ENCODE measurements at regions not wholly inside any gene's neighbourhood (a gene's known extent, or its start where the extent isn't known, plus 50 kb on each side); places are given as distances from the start of the nearest gene placed in this dataset.

DNA sequence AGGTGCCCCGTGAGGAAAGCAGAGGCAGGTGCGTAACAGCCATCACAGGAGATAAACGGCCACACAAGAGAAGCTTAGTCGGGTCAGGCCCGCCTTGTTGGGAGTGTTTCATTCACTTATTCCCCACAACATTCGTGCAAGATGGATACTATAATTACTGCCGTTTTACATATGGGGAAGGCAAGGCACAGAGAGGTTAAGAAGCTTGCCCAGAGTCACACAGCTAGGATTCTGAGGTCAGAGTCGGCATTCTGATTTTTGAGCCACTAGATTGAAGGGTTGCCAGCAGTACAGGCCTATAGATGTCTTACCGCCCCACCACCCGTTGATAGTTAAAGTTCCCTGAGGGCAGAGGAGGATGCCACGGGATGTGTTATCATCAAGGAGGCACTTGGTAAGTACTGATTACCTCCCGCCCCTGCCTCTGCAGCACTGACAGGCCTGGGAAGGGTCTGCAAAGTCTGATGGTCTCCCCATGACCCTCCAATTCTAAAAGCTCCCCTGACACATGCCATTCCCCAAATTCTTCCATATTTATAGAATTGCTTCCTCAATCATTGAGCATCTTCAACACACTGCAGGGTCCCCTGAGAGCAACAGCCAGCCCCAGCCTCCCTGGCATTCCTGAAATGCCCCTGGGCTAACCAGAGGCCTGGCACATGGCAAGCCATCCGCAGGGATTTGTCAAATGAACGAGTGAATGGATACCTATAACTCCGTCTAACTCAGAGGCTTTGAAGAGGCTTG, 74.7 kb upstream of the CLDN14 start:
- DNase-seq (ENCODE audit: low read depth) = no peak

GRCh38 chr21:36555199-36555800, 75.4 kb upstream of the CLDN14 start:
- DNase-seq (ENCODE audit: low read depth) = no peak

GRCh38 chr21:36557316-36557715, 77.4 kb upstream of the CLDN14 start:
- DNase-seq (ENCODE audit: low read depth) = no peak

DNA sequence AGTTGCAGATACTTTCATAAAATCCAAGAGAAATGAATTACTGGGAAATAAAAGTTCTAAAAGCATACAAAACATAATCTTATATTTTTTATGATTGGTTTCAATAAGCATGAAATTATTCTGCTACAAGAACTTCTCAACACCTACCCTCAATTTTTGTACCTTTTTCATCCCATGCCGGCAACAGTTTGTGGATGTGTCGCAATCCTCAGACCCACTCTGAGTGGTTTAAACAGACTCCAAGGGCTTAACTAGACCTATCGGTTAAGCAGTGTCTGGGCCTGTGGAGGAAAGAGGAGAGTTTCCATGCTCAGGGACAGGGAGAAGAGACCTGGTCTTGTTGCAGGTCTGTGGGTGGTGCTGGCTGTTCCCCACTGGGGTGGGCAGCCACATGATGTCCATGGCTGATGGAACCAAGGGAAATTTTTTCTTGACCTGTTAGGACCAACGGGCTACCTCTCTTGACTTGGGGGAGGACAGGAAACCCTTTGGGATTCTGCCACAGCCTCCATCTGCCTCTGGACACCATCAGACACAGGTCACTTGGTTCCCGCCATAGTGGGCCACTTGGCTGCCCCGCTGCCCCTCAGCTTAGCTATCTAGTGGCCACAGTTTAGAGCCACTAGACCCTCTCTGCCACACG, 81.1 kb upstream of the CLDN14 start:
- DNase-seq (ENCODE audit: low read depth) = no peak

DNA sequence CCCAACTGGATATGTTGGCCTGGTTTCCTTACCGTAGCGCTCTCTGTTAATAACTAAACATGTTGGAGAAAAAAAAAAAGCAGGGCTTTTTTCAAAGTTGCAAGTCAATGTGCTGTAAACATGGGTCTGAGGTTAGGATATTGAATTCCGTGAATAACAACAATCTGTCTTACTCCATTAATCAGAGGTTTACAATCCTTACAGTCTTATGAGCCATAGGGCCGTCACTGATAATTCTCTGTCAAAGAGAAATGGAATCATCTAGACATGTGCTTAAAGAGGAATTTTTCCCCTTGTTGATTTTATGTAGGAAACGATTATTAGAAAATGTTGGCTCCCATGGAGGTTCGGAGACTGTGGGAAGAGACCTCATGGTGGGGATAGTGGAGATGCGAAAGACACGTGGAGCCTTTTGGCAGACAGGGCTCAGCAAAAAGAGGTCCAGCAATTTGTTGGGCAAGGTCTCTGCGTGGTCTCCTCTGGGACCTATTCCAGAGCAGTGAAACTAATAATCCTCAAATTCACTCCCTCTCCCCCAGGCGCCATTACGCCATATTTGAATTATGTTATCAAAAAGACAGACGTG, 83.5 kb upstream of the CLDN14 start:
- DNase-seq (ENCODE audit: low read depth) = no peak

DNA sequence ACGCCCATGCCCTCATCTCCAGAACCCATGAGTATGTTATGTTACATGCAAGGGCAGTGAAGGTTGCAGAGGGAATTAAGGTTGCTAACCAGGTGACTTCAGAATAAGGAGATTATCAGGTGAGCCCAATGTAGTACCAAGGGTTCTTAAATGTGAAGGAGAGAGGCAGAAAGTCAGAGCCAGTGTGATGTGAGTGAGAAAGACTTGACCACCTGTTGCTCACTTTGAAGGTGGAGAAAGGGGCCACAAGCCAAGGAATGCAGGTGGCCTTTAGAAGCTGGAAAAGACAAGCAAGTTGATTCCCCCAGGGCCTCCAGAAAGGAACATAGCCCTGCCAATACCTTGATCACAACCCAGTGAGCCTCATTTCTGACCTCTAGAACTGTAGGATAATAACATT, 84.7 kb upstream of the CLDN14 start:
- no peak for DNase-seq (ENCODE audit: low read depth)

GRCh38 chr21:36565540-36565939, 85.6 kb upstream of the CLDN14 start:
- DNase-seq (ENCODE audit: low read depth) = no peak

- DNase-seq (ENCODE audit: low read depth) = no peak
Measured at GRCh38 chr21:36566644-36567043, 86.7 kb upstream of the CLDN14 start.

GRCh38 chr21:36567216-36567885, 87.4 kb upstream of the CLDN14 start:
- peak; percentile 39 for DNase-seq (ENCODE audit: low read depth)

GRCh38 chr21:36569511-36569910, 89.6 kb upstream of the CLDN14 start:
- no peak for DNase-seq (ENCODE audit: low read depth)

- no peak for DNase-seq (ENCODE audit: low read depth)
Measured at GRCh38 chr21:36571556-36571955, 91.6 kb upstream of the CLDN14 start.

DNA sequence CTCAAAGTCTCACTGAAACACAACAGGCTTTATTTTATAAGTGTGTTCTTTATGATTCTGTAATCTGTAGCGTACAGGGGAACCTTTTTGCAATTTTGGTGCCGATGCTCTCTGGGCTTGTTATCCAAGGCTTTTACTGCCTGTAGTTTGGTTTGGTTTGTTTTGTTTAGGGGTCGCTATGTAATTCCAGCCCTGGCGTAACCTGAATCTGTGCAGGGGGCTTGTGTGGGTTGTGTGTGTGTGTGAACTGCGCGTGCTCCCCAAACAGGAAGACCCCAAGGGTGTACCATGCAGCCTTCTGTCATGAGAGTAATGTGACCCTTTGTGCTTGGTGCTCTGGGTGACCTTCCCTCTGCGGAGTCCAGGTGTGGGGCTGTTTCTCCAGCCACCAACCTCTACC, 92.1 kb upstream of the CLDN14 start:
- DNase-seq (ENCODE audit: low read depth) = no peak

DNA sequence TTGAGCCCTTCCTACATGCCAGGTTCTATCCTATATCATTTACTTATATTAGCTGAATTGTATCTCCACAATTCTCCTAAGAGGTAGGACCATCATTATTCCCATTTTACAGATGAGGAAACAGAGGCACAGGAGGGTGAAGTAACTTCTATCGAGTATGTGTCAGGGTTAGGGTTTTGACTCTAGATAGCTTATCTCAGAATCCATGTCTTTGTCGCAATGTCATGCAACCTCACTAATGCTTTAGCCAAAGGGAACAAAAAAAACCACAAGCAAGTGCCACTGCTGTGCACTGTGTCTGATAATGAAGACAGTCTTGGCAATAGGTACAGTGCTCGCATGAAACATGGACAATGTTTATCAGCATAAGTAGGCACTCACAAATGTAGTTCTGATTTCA, 95.4 kb upstream of the CLDN14 start:
- no peak for DNase-seq (ENCODE audit: low read depth)

DNA sequence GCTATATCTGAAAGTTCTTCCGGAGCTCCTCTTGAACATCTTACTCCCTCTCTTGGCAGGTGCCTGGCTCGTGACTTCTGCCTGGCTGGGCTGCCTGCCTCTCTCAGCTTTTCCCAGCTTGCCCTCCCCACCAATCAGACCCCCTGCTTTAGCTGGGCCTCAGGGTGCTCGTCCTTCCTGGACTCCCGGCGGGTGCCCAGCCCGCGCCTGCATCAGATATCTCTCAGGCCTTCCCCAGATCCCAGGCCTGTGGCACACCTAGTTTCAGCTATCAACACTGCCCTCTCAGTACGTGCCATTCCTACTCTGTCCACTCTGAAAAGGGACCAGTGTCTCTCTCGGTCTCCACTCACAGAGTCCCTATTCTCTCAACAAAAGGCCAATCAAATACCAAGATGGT, 96.5 kb upstream of the CLDN14 start:
- DNase-seq (ENCODE audit: low read depth) = no peak

- no peak for DNase-seq (ENCODE audit: low read depth)
Measured at GRCh38 chr21:36579898-36580297, 100.0 kb upstream of the CLDN14 start.

DNA sequence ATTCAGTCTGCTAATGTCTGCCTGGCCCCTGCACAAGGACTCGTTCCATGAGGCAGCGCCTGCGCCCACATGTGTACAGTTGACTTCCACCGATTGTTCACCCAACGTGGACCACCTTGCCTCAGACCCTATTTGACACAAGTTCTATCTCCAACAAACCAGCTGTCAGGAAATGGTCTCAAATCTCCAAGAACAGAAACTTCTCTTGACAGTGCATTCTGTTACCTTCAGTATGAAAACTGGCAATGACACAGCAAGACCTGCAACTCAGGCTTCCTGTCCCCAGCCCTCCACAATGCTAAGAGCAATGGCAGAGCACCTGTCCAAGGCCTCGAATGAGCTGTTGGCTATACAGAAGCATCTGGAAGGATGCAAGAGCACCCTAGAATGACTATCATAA, 102.3 kb upstream of the CLDN14 start:
- no peak for DNase-seq (ENCODE audit: low read depth)

- DNase-seq (ENCODE audit: low read depth) = no peak
Measured at GRCh38 chr21:36583591-36583990, 103.7 kb upstream of the CLDN14 start.

DNA sequence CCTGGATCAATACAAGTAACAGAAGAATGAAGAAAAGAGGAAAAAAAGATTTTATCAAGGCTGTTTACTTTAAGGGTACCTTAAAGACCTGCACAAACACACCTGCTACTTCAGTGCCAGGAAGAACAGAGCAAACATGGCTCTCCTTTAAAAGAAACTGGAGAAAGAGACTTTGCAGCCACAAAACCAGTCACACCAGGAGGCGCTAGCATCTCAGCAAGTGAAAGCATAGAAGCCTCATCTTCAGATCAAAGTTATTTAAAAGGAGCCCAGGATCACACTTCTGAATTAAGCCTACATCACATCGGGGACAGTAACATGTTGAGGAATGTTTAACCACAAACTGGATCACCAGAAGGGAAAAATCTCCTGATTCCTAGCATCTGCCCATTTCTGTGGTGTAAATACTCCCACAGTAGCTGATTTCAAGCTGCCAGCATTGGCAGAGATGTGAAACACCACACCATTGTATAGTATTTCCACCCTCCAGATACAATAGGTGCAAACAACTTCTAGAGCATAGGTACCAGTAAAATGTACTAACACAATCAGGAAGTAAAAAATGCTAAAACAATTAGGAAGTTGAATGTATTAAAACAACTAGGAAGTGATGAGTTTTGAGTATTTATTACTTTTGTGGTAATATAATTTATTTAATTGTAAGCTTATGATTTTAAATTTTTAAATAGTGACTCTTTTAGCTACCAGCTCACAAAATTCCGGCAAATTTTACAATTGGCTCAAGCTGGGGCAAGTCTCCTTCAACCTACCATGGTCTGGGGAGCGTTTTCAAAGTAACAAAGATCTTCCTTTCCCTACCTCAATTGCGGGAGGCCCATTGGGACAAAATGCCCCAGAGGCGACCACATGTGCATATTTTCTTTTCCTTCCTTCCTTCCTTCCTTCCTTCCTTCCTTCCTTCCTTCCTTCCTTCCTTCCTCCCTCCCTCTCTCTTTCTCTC, 105.3 kb upstream of the CLDN14 start:
- no peak for DNase-seq (ENCODE audit: low read depth)

GRCh38 chr21:36587388-36587787, 107.5 kb upstream of the CLDN14 start:
- DNase-seq (ENCODE audit: low read depth) = peak; percentile 38

DNA sequence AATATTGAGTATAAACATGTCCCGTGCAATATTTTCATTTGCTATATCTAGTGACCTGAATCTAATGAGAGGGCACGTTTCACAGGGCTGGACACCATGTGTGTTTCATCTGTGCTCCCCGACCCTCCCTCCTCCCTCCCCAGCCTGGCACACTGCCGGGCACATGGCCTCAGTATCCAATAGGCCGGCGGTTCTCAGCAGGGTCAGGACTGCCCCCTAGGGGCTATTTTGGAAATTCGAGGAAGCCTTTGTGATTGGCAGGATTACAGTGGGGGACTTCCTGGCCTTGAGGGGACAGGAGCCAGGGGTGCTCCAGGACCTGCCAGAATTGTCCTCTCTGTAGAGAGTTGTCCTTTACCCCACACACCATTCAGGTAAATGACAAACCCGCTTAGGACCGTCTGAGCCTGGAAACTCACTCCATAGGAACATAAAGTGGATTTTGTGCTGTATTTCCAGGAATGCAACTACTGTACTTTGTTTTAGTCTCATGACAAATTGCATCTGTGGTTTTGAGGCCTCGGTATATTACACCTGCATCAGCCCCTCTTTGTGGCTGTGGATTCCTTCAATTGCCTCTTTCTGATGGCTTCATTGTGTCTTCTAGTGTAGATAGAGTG, 109.5 kb upstream of the SIM2 start:
- DNase-seq (ENCODE audit: low read depth) = peak; percentile 36
